HL-60 (cell line): ENCODE measurements at regions not wholly inside any gene's neighbourhood (a gene's known extent, or its start where the extent isn't known, plus 50 kb on each side); places are given as distances from the start of the nearest gene placed in this dataset.

ENCODE experiments used
- POLR2AphosphoS5 ChIP-seq: IDR thresholded peaks from 2 replicates; pipeline ENCODE4 v1.6.1; 2012; ENCODE audit warnings: low read depth
- TF ChIP-seq, protein P1 (sequence below): IDR thresholded peaks from one replicate; pipeline ENCODE4 v1.5.1; 2011; ENCODE audit warnings: low read length, control low read depth, inconsistent platforms; ENCODE audit not compliant: insufficient read depth
- TF ChIP-seq, protein P2 (sequence below): IDR thresholded peaks from 2 replicates; pipeline ENCODE4 v1.6.1; 2012; ENCODE audit warnings: low read depth; ENCODE audit not compliant: insufficient replicate concordance

DNA sequence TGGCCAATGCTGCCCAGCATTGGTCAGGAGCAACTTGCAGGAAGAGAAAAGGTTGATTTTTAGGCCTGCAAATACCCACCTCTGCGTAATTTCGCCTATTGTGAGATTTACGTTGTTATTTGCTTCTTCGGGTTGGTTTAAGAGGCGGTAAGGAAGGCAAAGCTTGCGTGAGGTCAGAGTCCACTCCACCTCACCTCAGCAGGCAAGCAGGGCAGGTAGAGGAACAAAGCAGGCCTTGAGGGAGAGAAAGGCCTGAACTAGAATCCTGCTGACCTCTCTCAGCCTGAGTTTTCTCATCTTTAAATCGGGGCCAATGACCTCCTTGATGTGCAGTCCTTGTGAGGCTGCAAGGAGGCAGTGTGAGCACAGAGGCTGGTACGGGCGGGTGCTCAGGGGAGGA is 239.1 kb downstream of the CDC5L start:
- TF ChIP-seq, protein P1, sequence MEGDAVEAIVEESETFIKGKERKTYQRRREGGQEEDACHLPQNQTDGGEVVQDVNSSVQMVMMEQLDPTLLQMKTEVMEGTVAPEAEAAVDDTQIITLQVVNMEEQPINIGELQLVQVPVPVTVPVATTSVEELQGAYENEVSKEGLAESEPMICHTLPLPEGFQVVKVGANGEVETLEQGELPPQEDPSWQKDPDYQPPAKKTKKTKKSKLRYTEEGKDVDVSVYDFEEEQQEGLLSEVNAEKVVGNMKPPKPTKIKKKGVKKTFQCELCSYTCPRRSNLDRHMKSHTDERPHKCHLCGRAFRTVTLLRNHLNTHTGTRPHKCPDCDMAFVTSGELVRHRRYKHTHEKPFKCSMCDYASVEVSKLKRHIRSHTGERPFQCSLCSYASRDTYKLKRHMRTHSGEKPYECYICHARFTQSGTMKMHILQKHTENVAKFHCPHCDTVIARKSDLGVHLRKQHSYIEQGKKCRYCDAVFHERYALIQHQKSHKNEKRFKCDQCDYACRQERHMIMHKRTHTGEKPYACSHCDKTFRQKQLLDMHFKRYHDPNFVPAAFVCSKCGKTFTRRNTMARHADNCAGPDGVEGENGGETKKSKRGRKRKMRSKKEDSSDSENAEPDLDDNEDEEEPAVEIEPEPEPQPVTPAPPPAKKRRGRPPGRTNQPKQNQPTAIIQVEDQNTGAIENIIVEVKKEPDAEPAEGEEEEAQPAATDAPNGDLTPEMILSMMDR, result no peak
- TF ChIP-seq POLR2AphosphoS5, result no peak
- TF ChIP-seq, protein P2, sequence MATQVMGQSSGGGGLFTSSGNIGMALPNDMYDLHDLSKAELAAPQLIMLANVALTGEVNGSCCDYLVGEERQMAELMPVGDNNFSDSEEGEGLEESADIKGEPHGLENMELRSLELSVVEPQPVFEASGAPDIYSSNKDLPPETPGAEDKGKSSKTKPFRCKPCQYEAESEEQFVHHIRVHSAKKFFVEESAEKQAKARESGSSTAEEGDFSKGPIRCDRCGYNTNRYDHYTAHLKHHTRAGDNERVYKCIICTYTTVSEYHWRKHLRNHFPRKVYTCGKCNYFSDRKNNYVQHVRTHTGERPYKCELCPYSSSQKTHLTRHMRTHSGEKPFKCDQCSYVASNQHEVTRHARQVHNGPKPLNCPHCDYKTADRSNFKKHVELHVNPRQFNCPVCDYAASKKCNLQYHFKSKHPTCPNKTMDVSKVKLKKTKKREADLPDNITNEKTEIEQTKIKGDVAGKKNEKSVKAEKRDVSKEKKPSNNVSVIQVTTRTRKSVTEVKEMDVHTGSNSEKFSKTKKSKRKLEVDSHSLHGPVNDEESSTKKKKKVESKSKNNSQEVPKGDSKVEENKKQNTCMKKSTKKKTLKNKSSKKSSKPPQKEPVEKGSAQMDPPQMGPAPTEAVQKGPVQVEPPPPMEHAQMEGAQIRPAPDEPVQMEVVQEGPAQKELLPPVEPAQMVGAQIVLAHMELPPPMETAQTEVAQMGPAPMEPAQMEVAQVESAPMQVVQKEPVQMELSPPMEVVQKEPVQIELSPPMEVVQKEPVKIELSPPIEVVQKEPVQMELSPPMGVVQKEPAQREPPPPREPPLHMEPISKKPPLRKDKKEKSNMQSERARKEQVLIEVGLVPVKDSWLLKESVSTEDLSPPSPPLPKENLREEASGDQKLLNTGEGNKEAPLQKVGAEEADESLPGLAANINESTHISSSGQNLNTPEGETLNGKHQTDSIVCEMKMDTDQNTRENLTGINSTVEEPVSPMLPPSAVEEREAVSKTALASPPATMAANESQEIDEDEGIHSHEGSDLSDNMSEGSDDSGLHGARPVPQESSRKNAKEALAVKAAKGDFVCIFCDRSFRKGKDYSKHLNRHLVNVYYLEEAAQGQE, result no peak
